ENCODE measurements at regions not wholly inside any gene's neighbourhood (a gene's known extent, or its start where the extent isn't known, plus 50 kb on each side); places are given as distances from the start of the nearest gene placed in this dataset.

DNA sequence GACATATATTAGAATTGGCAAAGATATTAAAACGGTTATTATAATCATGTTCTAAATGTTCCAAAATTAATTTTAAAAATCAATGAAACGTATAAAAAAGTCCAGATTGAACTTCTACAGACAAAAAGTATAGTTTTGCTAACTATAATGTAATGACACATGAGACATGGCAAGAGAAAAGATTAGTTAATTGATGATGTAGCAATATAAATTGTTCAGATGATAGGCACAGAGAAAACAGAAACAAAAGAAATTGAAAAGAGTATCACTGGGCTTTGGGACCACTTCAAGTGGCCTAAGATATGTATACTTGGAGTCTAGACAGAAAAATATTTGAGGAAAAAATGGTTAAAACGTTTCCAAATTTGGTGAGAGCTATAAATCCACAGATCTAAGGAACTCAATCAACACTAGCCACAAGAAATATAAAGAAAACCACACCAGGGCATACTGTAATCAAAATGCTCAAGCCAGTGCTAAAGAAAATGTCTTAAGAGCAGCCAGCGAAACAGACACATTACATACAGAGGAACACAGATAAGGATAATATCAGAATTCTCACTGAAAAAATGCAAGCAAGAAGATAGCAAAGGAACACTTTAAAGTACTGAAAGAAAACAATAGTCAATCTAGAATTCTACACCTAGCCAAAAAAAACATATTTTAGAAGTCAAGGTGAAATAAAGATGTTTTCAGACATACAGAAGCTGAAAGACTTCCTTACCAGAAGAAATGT lies 172.6 kb upstream of the FOXQ1 start:
- Histone ChIP-seq H3K4me3 (ENCODE audit: low read depth in 1 of 2, low read length in 2 of 2) (no peak overlapping the region), H3K27me3 (ENCODE audit: low read depth, low read length) (no peaks in the 10 kb centered on the region), H3K4me1 (ENCODE audit: control insufficient read depth in 1 of 2, insufficient read depth in 2 of 2, low read length in 2 of 2) (no peaks in the 10 kb centered on the region), H3K27ac (ENCODE audit: low read length) (no peak overlapping the region), H3K36me3 (ENCODE audit: control insufficient read depth in 1 of 2, insufficient read depth in 2 of 2, low read length in 2 of 2) (no peaks in the 10 kb centered on the region), H3K9me3 (ENCODE audit: control insufficient read depth in 1 of 2, low read length in 2 of 2) (peaks cover 7% of the 10 kb centered on the region in 2 donors)

DNA sequence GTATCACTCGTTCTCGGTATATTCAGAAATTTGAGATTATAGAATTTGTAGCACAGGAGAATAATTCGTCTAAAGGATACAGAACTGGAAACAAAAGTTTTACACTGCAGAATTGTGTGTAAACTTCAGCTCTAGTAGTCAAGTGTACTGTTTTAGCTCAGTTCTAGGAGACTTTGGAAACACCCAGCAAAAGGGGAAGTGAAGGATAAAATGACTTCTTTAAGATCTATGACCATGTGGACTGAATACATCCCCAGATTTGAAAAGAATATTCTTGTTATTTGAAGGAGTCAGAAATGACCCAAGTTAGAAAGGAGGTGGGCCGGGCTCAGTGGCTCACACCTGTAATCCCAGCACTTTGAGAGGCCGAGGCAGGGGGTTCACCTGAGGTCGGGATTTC lies 174.0 kb upstream of the FOXQ1 start:
- no peaks in the 10 kb centered on the region for H3K4me1 ChIP-seq (ENCODE audit: control insufficient read depth in 1 of 2, insufficient read depth in 2 of 2, low read length in 2 of 2)
- H3K27ac ChIP-seq (ENCODE audit: low read length): no peak overlapping the region
- H3K9me3 ChIP-seq (ENCODE audit: control insufficient read depth in 1 of 2, low read length in 2 of 2): peaks cover 7% of the 10 kb centered on the region in 2 donors
- H3K27me3 ChIP-seq (ENCODE audit: low read depth, low read length): no peaks in the 10 kb centered on the region
- H3K36me3 ChIP-seq (ENCODE audit: control insufficient read depth in 1 of 2, insufficient read depth in 2 of 2, low read length in 2 of 2): no peaks in the 10 kb centered on the region
- no peak overlapping the region for H3K4me3 ChIP-seq (ENCODE audit: low read depth in 1 of 2, low read length in 2 of 2)

DNA sequence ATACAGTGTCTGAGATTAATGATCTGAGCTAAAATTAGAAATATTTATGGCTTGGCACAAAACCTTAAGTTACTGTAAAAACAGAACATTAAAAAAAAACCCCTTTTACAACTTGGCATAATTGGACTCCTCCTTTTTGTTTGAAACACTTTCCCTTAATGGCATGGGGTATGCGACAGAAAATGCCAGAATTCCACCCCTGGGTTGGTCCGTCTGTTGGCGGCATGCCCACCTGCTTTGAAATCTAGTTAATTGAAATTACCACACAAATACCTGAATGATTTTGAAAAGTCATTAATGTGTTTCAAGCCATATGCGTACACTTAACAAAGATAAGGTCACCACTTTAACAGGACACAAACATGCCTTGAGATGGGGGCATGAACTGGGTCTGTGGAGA lies 175.1 kb upstream of the FOXQ1 start:
- H3K27ac ChIP-seq (ENCODE audit: low read length): no peak overlapping the region
- H3K4me1 ChIP-seq (ENCODE audit: control insufficient read depth in 1 of 2, insufficient read depth in 2 of 2, low read length in 2 of 2): no peaks in the 10 kb centered on the region
- H3K9me3 ChIP-seq (ENCODE audit: control insufficient read depth in 1 of 2, low read length in 2 of 2): peaks cover 7% of the 10 kb centered on the region in 2 donors
- H3K4me3 ChIP-seq (ENCODE audit: low read depth in 1 of 2, low read length in 2 of 2): no peak overlapping the region
- H3K36me3 ChIP-seq (ENCODE audit: control insufficient read depth in 1 of 2, insufficient read depth in 2 of 2, low read length in 2 of 2): no peaks in the 10 kb centered on the region
- no peaks in the 10 kb centered on the region for H3K27me3 ChIP-seq (ENCODE audit: low read depth, low read length)

DNA sequence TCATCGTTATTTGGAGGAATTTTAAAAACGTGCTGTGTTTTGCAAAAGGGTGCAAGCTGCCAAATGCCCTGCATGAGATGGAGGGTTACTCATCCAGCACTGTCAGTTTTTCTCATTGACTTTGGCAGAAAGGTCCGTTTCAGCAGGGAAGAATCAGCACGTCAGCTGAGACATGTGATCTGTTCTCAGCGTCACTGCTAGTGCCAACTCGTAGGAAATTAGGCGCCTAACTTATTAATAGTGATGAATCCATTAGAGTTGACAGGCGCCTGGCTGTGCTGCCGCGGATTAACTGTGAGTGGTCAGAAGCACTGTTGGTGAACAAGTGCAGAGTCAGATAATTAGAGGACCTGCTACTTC lies 175.5 kb upstream of the FOXQ1 start:
- Histone ChIP-seq H3K27ac (ENCODE audit: low read length) (no peak overlapping the region), H3K9me3 (ENCODE audit: control insufficient read depth in 1 of 2, low read length in 2 of 2) (peaks cover 7% of the 10 kb centered on the region in 2 donors), H3K4me1 (ENCODE audit: control insufficient read depth in 1 of 2, insufficient read depth in 2 of 2, low read length in 2 of 2) (no peaks in the 10 kb centered on the region), H3K27me3 (ENCODE audit: low read depth, low read length) (no peaks in the 10 kb centered on the region), H3K4me3 (ENCODE audit: low read depth in 1 of 2, low read length in 2 of 2) (no peak overlapping the region), H3K36me3 (ENCODE audit: control insufficient read depth in 1 of 2, insufficient read depth in 2 of 2, low read length in 2 of 2) (no peaks in the 10 kb centered on the region)

DNA sequence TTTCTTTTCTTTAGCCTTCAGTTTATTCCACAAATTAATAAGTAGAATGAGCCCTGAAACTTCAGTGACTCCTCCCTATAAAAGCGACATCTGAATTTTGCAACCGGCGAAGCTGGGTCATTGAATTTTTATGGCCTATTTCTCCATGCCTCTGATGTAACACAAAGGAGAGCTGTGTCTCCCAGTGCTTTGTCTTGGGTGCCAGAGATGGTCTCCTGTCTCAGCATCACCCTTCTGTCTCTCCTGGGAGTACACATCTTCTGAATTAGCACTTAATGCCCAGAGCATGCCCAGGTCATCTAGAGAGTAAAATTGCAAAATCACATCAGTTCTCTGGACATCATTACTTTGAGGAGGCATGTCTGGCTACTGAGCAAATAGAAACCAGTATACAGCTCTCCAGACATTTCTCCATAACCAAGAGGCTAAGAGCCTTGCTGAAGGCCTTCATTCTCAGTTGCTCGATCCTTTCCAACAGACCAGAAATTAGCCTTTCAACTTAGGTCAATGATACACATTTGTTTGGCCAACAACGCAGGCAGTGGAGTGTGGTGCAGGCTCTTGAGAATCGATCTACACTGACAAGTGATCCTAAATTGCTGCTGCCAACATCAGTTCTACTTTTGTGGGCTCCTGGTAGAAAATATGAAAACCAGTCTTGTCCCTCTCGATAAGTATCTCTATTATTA lies 176.0 kb upstream of the FOXQ1 start:
- Histone ChIP-seq H3K36me3 (ENCODE audit: control insufficient read depth in 1 of 2, insufficient read depth in 2 of 2, low read length in 2 of 2) (no peaks in the 10 kb centered on the region), H3K4me3 (ENCODE audit: low read depth in 1 of 2, low read length in 2 of 2) (no peak overlapping the region), H3K9me3 (ENCODE audit: control insufficient read depth in 1 of 2, low read length in 2 of 2) (peaks cover 7% of the 10 kb centered on the region in 2 donors), H3K27ac (ENCODE audit: low read length) (no peak overlapping the region), H3K27me3 (ENCODE audit: low read depth, low read length) (no peaks in the 10 kb centered on the region), H3K4me1 (ENCODE audit: control insufficient read depth in 1 of 2, insufficient read depth in 2 of 2, low read length in 2 of 2) (no peaks in the 10 kb centered on the region)

DNA sequence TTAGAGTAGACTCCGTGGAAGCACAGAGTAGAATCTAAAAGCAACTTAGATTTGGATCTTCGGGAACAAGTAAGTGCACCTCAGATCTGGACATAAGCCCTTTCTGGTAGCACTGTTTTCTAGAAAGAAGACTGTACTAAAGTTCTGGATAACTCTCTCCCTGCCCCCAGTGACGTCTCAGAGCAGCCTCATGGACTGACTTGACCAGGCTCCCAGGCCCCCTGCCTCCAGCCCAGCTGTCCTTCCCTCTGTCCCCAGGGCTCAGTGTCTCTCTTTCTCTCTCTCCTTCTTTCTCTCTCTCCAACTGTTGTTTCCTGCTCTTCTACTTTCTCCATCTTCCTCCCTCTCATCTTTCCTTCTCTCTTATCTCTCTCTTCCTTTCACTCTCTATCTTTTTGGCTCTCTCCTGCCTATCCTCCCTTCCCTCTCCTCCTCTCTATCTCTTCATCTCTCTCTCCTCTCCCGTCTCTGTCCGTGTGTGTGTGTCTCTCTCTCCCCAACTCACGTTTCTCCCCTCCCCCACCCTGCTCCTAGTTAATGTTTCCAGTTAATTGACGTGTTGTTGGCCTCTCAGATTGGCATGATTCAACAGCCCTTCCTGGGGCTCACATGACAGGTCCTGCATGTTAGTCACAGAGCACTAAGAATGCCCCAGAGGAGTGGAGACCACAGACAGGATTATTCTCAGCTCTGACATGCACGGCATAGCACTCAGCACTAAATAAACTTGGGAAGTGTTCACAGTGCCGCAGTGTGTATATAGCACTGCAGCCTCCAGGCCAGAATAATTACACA lies 180.4 kb upstream of the FOXQ1 start:
- Histone ChIP-seq H3K4me1 (ENCODE audit: control insufficient read depth in 1 of 2, insufficient read depth in 2 of 2, low read length in 2 of 2) (no peaks in the 10 kb centered on the region), H3K27me3 (ENCODE audit: low read depth, low read length) (no peaks in the 10 kb centered on the region), H3K4me3 (ENCODE audit: low read depth in 1 of 2, low read length in 2 of 2) (no peak overlapping the region), H3K27ac (ENCODE audit: low read length) (no peak overlapping the region), H3K9me3 (ENCODE audit: control insufficient read depth in 1 of 2, low read length in 2 of 2) (no peaks in the 10 kb centered on the region), H3K36me3 (ENCODE audit: control insufficient read depth in 1 of 2, insufficient read depth in 2 of 2, low read length in 2 of 2) (no peaks in the 10 kb centered on the region)

DNA sequence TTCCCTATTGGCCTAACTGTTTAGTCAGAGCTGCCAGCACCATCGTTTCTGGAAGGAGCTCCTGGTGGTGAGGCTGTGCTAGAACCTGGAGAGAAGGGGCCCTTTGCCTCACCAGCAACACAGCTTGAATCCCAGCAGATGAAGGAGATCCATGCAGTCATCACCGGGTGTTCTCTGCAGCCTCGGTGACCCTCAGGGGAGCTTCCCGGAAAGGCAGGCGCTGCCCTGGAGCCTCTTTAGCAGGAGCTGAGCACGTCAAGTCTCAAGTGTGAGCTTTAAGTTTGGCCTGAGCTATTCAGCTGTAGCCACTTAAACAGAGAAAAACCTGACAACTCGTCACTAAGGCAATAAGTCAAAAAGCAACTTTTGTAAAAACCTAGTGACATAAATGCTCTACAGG lies 181.2 kb upstream of the FOXQ1 start:
- H3K36me3 ChIP-seq (ENCODE audit: control insufficient read depth in 1 of 2, insufficient read depth in 2 of 2, low read length in 2 of 2): no peaks in the 10 kb centered on the region
- no peaks in the 10 kb centered on the region for H3K9me3 ChIP-seq (ENCODE audit: control insufficient read depth in 1 of 2, low read length in 2 of 2)
- H3K4me1 ChIP-seq (ENCODE audit: control insufficient read depth in 1 of 2, insufficient read depth in 2 of 2, low read length in 2 of 2): no peaks in the 10 kb centered on the region
- H3K27ac ChIP-seq (ENCODE audit: low read length): no peak overlapping the region
- no peak overlapping the region for H3K4me3 ChIP-seq (ENCODE audit: low read depth in 1 of 2, low read length in 2 of 2)
- no peaks in the 10 kb centered on the region for H3K27me3 ChIP-seq (ENCODE audit: low read depth, low read length)

DNA sequence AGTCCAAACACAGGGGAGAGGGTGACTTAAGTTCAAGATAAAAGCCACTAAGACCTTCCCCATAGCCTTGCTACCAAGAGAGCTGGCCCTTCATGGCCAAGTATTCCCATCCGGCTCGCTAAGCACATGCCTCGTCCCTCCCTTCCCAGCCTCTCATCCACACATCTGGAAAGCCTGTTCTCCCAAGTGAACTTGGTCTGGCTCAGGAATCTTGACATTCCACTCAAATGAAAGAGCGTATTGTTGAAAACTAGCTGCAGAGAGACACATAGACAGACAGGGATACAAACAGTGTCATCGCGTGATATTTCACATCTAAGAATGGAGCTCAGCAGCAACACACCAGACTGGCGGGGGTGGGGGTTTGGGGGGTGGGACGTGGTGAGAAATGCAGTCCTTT lies 182.8 kb upstream of the FOXQ1 start:
- no peaks in the 10 kb centered on the region for H3K9me3 ChIP-seq (ENCODE audit: control insufficient read depth in 1 of 2, low read length in 2 of 2)
- no peak overlapping the region for H3K4me3 ChIP-seq (ENCODE audit: low read depth in 1 of 2, low read length in 2 of 2)
- H3K4me1 ChIP-seq (ENCODE audit: control insufficient read depth in 1 of 2, insufficient read depth in 2 of 2, low read length in 2 of 2): no peaks in the 10 kb centered on the region
- H3K36me3 ChIP-seq (ENCODE audit: control insufficient read depth in 1 of 2, insufficient read depth in 2 of 2, low read length in 2 of 2): no peaks in the 10 kb centered on the region
- no peak overlapping the region for H3K27ac ChIP-seq (ENCODE audit: low read length)
- no peaks in the 10 kb centered on the region for H3K27me3 ChIP-seq (ENCODE audit: low read depth, low read length)

DNA sequence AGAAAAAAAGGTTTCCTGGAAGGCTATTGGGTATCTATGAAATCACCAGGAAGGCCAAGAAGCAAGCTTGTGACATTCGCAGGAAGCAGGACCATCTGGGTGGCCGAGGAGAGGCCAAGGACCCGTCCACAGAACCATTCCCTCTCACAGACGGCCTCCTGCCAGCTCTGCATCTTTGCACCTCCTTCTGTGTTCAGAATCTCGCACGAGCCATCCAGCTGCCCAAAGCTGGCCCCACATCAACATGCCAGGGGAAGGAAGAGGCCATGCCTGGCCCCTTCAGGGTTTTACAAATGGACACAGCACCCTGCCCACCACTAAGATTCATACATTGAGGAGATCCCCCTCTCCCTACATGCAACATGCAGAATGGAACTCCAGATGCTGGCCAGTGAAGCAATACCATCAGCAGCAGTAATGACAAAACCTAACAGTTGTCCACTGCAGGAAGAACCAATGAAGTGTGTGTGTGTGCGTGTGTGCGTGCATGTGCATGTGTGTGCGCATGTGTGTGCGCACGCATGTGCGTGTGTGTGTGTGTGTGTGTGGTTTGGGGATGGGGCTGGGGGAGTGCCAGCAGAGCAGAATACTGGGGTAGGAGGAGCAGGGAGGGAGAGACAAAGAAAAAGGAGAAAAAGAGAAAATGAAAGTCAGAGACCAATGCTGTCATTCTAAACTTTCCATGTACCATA lies 184.2 kb upstream of the FOXQ1 start:
- H3K9me3 ChIP-seq (ENCODE audit: control insufficient read depth in 1 of 2, low read length in 2 of 2): no peaks in the 10 kb centered on the region
- H3K4me3 ChIP-seq (ENCODE audit: low read depth in 1 of 2, low read length in 2 of 2): no peak overlapping the region
- H3K36me3 ChIP-seq (ENCODE audit: control insufficient read depth in 1 of 2, insufficient read depth in 2 of 2, low read length in 2 of 2): no peaks in the 10 kb centered on the region
- H3K4me1 ChIP-seq (ENCODE audit: control insufficient read depth in 1 of 2, insufficient read depth in 2 of 2, low read length in 2 of 2): no peaks in the 10 kb centered on the region
- H3K27me3 ChIP-seq (ENCODE audit: low read depth, low read length): no peaks in the 10 kb centered on the region
- H3K27ac ChIP-seq (ENCODE audit: low read length): no peak overlapping the region

DNA sequence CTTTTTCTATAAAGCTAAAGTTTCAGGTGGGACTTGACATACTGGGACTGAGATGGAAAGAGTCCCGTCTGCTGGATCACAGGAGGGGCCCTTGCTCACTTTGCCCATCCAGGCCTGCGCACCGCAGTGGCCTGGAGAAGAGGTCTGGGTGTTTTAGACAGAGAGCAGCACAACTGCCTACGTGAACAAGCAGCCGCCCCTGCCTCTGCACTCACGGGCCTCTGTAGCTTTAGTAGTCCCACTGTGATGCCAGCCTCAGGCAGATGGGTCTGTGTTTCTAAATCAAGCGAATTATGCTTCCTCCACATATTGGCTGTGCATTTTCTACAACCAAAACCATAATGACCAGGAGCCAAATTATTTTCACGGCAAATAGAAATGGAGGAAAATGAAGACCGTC lies 184.8 kb upstream of the FOXQ1 start:
- no peaks in the 10 kb centered on the region for H3K27me3 ChIP-seq (ENCODE audit: low read depth, low read length)
- H3K9me3 ChIP-seq (ENCODE audit: control insufficient read depth in 1 of 2, low read length in 2 of 2): no peaks in the 10 kb centered on the region
- H3K27ac ChIP-seq (ENCODE audit: low read length): no peak overlapping the region
- H3K36me3 ChIP-seq (ENCODE audit: control insufficient read depth in 1 of 2, insufficient read depth in 2 of 2, low read length in 2 of 2): no peaks in the 10 kb centered on the region
- H3K4me1 ChIP-seq (ENCODE audit: control insufficient read depth in 1 of 2, insufficient read depth in 2 of 2, low read length in 2 of 2): no peaks in the 10 kb centered on the region
- H3K4me3 ChIP-seq (ENCODE audit: low read depth in 1 of 2, low read length in 2 of 2): no peak overlapping the region

DNA sequence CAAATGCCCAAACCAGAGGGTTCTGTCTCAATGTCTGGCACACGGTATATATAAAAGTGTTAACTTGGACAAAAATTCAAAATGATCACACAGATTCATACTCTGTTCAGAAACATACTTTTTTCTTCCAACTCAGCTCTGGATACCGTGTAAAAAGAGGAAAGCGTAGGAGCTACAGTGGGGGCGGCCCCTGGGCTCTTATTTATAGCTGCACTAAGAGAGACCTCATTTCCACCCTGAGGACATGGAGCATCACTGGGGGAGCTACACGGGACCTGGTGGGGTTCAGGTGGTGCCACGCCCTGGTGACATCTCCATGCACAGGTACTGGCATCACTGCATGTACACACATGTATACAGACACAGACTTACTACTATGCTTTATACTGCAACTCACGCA lies 185.9 kb upstream of the FOXQ1 start:
- H3K36me3 ChIP-seq (ENCODE audit: control insufficient read depth in 1 of 2, insufficient read depth in 2 of 2, low read length in 2 of 2): no peaks in the 10 kb centered on the region
- no peak overlapping the region for H3K27ac ChIP-seq (ENCODE audit: low read length)
- no peaks in the 10 kb centered on the region for H3K4me1 ChIP-seq (ENCODE audit: control insufficient read depth in 1 of 2, insufficient read depth in 2 of 2, low read length in 2 of 2)
- H3K4me3 ChIP-seq (ENCODE audit: low read depth in 1 of 2, low read length in 2 of 2): no peak overlapping the region
- no peaks in the 10 kb centered on the region for H3K27me3 ChIP-seq (ENCODE audit: low read depth, low read length)
- H3K9me3 ChIP-seq (ENCODE audit: control insufficient read depth in 1 of 2, low read length in 2 of 2): no peaks in the 10 kb centered on the region

All from muscle layer of duodenum (tissue), 2 donors.